ENCODE measurements at regions not wholly inside any gene's neighbourhood (a gene's known extent, or its start where the extent isn't known, plus 50 kb on each side); places are given as distances from the start of the nearest gene placed in this dataset.

GRCh38 chr3:94323596-94323995 lies 260.7 kb downstream of the NSUN3 start:
- TF ChIP-seq POLR2A (IDR thresholded peaks at IDR 0.05) (no peak), CTCF (IDR thresholded peaks at IDR 0.05) (no peak)
